Keratinocyte (primary cell): ENCODE measurements at regions not wholly inside any gene's neighbourhood (a gene's known extent, or its start where the extent isn't known, plus 50 kb on each side); places are given as distances from the start of the nearest gene placed in this dataset.

ENCODE experiments used
- DNase-seq: peaks from one replicate; pipeline ENCODE4 v3.0.0-alpha.2; 2011; ENCODE audit warnings: low read depth, missing footprints, low spot score
- FAIRE-seq: peaks from 2 replicates; lab custom pipeline; 2011; peaks lifted over from hg19 to GRCh38; lab: Jason Lieb, UNC
- H2AFZ ChIP-seq: 2 replicates; pipeline ENCODE4 v1.6.0; 2012; ENCODE audit warnings: low read length, control low read depth, inconsistent platforms; ENCODE audit not compliant: control insufficient read depth
- H3K27ac ChIP-seq: 2 replicates; pipeline ENCODE4 v1.5.1; 2011; ENCODE audit warnings: low read length; ENCODE audit not compliant: control insufficient read depth, insufficient read depth
- H3K27me3 ChIP-seq: 3 replicates; pipeline ENCODE4 v1.6.0; 2011; ENCODE audit warnings: low read length; ENCODE audit not compliant: control insufficient read depth, insufficient read depth; ENCODE audit errors: extremely low read depth
- H3K36me3 ChIP-seq, 2 experiments: 2 replicates in 1 of 2; 3 replicates in 1 of 2; pipeline ENCODE4 v1.5.1; 2011; ENCODE audit warnings: low read length in 2 of 2, mild to moderate bottlenecking in 1 of 2; ENCODE audit not compliant: control insufficient read depth in 2 of 2, insufficient read depth in 2 of 2; ENCODE audit errors: extremely low read depth in 1 of 2
- H3K4me1 ChIP-seq: 3 replicates; pipeline ENCODE4 v1.5.1; 2011; ENCODE audit warnings: low read length; ENCODE audit not compliant: control insufficient read depth, insufficient read depth; ENCODE audit errors: extremely low read depth
- H3K4me2 ChIP-seq: 3 replicates; pipeline ENCODE4 v1.6.0; 2011; ENCODE audit warnings: low read depth, low read length; ENCODE audit not compliant: control insufficient read depth, insufficient read depth; ENCODE audit errors: extremely low read depth
- H3K4me3 ChIP-seq, 3 experiments: fragments of 200-600 bp in 1 of 3; sonication (generic) in 1 of 3; 2 replicates in 2 of 3; 3 replicates in 1 of 3; pipeline ENCODE4 v1.5.1; 2011 to 2016; ENCODE audit warnings: low read length in 3 of 3, mild to moderate bottlenecking in 3 of 3, control low read depth in 2 of 3, inconsistent platforms in 1 of 3, low read depth in 1 of 3, mixed read lengths in 1 of 3, mixed run types in 1 of 3, moderate library complexity in 1 of 3; ENCODE audit not compliant: control insufficient read depth in 2 of 3, insufficient read depth in 2 of 3; ENCODE audit errors: extremely low read depth in 1 of 3
- H3K79me2 ChIP-seq: 2 replicates; pipeline ENCODE4 v1.6.0; 2012; ENCODE audit warnings: low read length; ENCODE audit not compliant: control insufficient read depth, insufficient read depth
- H3K9ac ChIP-seq: 3 replicates; pipeline ENCODE4 v1.6.0; 2011; ENCODE audit warnings: low read length; ENCODE audit not compliant: control insufficient read depth, insufficient read depth; ENCODE audit errors: extremely low read depth
- H3K9me1 ChIP-seq: 3 replicates; pipeline ENCODE4 v1.6.0; 2011; ENCODE audit warnings: low read length; ENCODE audit not compliant: control insufficient read depth, insufficient read depth; ENCODE audit errors: extremely low read depth
- H3K9me3 ChIP-seq: 2 replicates; pipeline ENCODE4 v1.5.1; 2012; ENCODE audit warnings: low read depth, low read length; ENCODE audit not compliant: control insufficient read depth
- H4K20me1 ChIP-seq: 3 replicates; pipeline ENCODE4 v1.6.0; 2011; ENCODE audit warnings: low read length; ENCODE audit not compliant: control insufficient read depth, insufficient read depth; ENCODE audit errors: extremely low read depth
- CTCF ChIP-seq, 3 experiments: IDR thresholded peaks in 1 of 3; conservative IDR thresholded peaks in 1 of 3; optimal IDR thresholded peaks in 1 of 3; 2 replicates in 2 of 3; 3 replicates in 1 of 3; pipeline versions ENCODE3 to v1.5.1; 2011; ENCODE audit warnings: low read length in 3 of 3, mild to moderate bottlenecking in 3 of 3, moderate library complexity in 2 of 3, control low read depth in 1 of 3, inconsistent platforms in 1 of 3; ENCODE audit not compliant: insufficient read depth in 2 of 3; ENCODE audit errors: extremely low read depth in 1 of 3
- EZH2 ChIP-seq: IDR thresholded peaks from one replicate; pipeline ENCODE4 v1.6.1; 2012; ENCODE audit warnings: inconsistent platforms, mild to moderate bottlenecking, low read length, moderate library complexity
- dilution Hi-C: fragments of 300-500 bp; cut with MboI; formaldehyde crosslinking; loops from one replicate; pipeline ENCODE4 v1.7.0; 2020; ENCODE audit warnings: low sequenced_read_pairs; ENCODE audit not compliant: extremely low pct_ligation_motif_present

DNA sequence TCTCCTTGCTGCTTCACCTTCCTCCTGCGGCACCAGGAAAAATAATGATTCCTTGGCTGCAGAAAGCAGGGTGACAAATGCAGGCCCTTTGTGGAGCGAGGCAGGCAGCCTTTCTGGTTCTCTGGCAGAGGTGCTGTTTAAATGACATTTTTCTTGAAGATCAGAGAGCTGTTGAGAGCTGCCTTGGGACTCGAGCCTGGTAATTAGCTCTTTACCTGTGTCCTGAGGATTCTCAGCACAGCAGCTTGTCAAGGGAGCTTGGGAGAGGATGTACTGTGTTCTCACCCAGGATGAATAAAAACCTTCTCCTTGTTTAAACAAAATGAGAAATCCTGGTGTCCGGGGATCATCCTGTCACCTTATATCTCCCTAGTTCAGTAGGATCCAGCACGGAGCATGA lies 204.0 kb downstream of the AACS start:
- H4K20me1 ChIP-seq: no peaks in the 10 kb centered on the region
- H3K9me1 ChIP-seq: no peaks in the 10 kb centered on the region
- H3K9ac ChIP-seq: no peak overlapping the region
- no peak overlapping the region for H3K4me3 ChIP-seq
- no peaks in the 10 kb centered on the region for H3K9me3 ChIP-seq
- H3K4me1 ChIP-seq: no peaks in the 10 kb centered on the region
- no peaks in the 10 kb centered on the region for H3K27me3 ChIP-seq
- H3K4me2 ChIP-seq: no peak overlapping the region
- FAIRE-seq (no peak), DNase-seq (no peak)
- no peaks in the 10 kb centered on the region for H3K79me2 ChIP-seq
- H3K36me3 ChIP-seq: no peaks in the 10 kb centered on the region
- TF ChIP-seq CTCF (optimal IDR thresholded peaks at IDR 0.05 in 1 of 3, IDR thresholded peaks at IDR 0.05 in 1 of 3, conservative IDR thresholded peaks at IDR 0.05 in 1 of 3; ENCODE audit: extremely low read depth in 1 of 3, insufficient read depth in 2 of 3, low read length in 3 of 3) (no peak), EZH2 (no peak)
- dilution Hi-C loops: no loop called here
- H3K27ac ChIP-seq: no peak overlapping the region
- no peak overlapping the region for H2AFZ ChIP-seq

- DNase-seq (no peak), FAIRE-seq (no peak)
- H3K79me2 ChIP-seq: no peaks in the 10 kb centered on the region
- H3K9me1 ChIP-seq: no peaks in the 10 kb centered on the region
- no peak overlapping the region for H3K9ac ChIP-seq
- dilution Hi-C loops: no loop called here
- no peak overlapping the region for H3K27ac ChIP-seq
- H3K27me3 ChIP-seq: no peaks in the 10 kb centered on the region
- H3K4me3 ChIP-seq: no peak overlapping the region
- H2AFZ ChIP-seq: no peak overlapping the region
- H3K36me3 ChIP-seq: no peaks in the 10 kb centered on the region
- no peaks in the 10 kb centered on the region for H3K4me1 ChIP-seq
- TF ChIP-seq CTCF (optimal IDR thresholded peaks at IDR 0.05 in 1 of 3, IDR thresholded peaks at IDR 0.05 in 1 of 3, conservative IDR thresholded peaks at IDR 0.05 in 1 of 3; ENCODE audit: extremely low read depth in 1 of 3, insufficient read depth in 2 of 3, low read length in 3 of 3): no peak
- TF ChIP-seq EZH2: no peak
- no peak overlapping the region for H3K4me2 ChIP-seq
- H4K20me1 ChIP-seq: no peaks in the 10 kb centered on the region
- H3K9me3 ChIP-seq: no peaks in the 10 kb centered on the region
Measured at GRCh38 chr12:125271892-125272291, 206.7 kb downstream of the AACS start.
